HT1080 (cell line): ENCODE measurements at regions not wholly inside any gene's neighbourhood (a gene's known extent, or its start where the extent isn't known, plus 50 kb on each side); places are given as distances from the start of the nearest gene placed in this dataset.

Experiments
- DNase-seq: peaks from one replicate; pipeline ENCODE4 v3.0.0-alpha.2; 2015; ENCODE audit warnings: low read depth

DNA sequence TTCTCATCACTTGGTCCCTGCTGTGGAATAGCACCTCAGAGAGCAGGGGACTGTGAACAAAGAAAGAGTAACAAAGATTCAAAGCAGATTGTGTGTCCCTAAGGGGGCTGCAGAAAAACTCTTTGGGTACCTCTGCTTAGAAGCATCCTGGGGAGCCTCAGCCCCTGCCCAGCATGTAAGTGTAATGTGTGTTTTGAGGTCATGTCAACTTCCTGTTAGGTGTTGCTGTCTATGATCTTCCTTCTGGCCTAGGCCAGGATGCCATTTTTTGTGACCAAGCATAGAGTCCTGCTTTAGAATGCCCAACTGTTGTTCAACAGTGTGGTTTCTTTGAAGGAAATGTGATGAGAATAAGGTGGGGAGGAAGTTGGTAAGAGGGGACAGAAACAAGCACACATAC, 77.1 kb upstream of the BCL6 start:
- DNase-seq: no peak

DNA sequence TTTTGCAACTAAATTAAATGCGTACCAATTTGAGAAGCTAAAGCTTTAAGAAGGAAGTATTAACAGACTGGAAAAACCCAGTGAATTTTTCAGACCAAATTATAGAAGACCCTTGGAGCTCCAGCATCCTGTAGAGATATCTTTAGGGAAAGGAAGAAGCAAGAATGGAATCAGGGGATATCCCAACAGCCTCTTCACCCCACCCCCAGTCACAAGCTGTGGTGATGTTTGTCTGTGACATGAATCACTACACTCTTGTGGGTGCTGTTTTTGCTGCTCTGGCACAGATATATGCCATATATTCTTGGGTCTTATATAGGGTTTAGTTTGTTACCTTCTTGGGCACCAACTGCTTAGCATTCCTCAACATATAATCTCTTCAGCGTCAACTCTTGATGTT, 78.5 kb upstream of the BCL6 start:
- DNase-seq: no peak

DNA sequence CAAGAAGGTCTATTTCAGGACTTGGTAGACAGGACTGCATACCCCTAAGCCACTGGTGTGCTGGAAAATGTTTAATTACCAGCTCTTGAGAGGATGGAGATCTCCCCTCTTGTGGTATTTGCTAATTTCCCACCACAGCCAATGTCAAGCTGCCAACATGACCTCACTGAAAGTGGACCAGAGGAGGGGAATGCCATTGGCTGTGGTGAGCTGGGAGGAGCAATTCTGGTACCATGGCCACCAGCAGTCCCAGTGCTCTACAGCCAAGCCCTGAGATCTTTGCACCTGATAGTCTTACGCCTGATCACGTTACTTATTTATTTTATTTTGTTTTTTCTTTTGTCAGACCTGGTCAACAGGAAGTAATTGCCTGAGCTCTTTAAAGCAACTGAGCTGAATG, 82.5 kb upstream of the BCL6 start:
- DNase-seq: no peak

DNA sequence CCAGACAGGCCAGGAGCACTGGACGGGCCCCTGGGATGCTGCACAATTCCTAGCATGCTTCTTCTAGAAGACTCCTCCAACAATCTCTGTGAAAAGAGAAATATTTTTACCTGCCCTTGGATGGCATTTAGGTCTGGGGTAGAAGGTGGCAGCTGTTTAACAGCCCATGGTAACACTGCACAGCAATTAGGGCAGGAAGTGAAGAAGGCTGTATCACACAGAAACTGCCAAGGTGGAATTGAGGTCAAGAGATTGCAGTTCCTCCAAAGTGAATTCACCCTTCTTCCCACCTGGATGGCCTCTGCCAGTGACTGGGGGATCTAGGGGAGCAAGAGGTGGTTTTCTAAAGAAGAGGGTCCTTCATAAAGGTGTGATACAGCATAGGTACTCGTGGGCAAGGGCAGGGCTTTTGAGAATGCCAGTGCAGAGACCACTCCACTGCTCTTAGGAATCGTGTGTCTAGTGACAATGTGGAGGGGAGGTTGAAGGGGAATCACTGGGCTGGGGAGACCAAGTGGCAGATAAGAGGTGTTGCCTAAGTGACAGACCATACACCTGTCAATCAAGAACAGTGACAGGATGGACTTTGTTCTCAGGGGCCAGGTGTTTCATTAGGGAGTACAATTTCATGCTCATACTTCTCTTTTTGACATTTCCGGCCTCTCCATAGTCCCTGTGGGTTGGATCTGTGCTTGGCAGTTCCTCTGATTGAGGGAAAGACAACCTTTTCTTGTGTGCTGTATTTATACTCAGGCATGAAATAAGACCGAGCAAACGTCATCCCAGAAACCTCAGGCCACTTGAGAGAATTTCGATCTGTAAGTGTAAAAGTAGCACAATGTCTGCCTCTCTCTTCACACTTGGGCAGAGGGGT, 83.5 kb upstream of the BCL6 start:
- no peak for DNase-seq

DNA sequence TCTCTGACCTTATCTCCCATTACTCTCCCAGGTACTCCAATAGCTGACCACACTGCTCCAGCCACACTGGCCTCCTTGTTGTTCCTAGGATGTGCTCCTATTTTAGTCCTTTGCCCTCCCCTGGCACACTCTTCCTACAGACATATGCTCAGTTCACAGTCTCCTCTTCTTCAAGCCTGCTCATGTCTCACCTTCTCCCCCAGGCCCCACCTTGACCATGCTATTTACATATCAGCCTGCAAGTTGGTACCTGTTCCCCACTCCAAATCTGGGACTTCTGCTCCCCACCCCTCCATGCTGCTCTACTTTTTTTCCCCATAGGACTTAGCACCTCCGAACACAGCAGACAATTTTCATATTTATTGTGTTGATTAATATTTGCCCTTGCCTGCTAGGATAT, 84.9 kb upstream of the BCL6 start:
- DNase-seq: no peak

DNA sequence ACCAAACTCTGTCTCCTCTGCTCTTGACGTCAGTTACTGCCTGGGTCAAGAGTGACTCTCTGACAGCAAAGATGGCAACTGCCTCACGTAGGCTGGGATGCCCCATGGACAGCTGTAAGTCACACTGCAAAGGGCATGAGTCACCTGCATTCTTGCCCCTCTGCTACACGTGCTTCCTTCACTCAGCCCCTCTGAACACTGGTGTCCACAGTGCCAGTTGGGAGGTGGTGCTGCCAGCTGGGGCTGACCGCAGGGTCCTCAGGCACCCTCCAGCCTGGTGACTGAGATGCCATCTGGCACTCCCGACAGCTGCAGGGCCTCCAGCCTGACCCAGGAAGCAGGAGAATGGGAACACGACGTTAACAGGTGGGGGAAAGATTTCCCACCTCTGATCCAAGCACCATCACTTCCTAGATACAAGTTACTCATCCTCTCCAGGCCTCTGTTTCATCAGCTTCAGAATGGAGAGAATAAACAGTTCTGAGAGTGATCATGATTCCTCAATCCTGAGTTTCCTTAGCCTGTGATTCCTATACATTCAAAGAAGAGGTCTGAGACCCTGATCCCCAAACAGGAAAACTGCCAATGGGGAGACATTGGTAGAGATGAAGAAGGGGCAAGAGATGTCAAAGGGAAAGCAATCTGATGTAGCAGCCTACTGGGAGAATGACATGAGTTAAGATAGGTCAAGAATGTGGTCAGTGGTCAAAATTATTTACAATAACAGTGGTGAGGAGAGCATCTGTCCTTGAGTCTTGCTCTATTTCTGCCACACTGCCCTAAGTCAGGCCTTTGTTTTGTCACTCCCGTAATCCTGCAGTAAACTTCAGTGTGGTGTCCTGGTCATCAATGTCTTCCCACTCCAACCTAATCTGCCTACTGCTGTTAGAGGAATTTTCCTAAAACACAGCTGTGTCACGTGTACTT, 86.1 kb upstream of the BCL6 start:
- DNase-seq: peak; percentile 66

DNA sequence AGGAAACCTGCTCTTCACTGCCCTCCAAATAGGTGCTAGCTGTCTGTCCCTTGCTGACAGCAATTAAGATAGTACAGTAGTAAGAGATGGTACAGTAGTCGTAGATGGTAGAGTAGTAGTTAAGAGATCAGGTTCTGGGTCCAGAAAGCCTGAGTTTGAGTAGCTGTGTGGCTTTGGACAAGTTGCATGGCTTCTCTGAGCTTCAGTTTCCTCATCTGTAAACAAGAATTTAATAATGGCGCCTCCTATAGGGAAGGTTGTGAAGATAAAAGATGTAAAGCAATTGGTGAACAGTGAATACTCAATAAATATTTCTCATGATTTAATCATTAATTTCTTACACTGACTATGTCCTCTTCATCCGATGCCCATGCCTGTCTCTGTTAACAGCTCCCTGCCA, 86.9 kb upstream of the BCL6 start:
- DNase-seq: no peak

DNA sequence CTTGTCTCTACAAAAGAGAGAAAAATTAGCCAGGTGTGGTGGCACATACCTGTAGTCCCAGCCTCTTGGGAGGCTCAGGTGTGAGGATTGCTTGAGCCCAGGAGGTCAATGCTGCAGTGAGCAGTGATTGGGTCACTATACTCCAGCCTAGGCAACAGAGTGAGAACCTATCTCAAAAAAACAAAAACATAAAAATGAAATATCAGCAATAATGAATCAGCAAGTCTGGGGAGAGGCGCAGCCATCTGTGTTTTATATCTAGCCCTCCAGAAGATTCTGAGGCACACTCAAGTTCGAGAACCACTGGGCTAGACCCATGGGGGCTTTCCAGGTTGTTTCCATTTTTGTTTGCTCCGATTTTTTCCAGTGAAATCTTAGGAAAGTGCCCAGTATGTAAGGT, 88.1 kb upstream of the BCL6 start:
- DNase-seq: no peak

DNA sequence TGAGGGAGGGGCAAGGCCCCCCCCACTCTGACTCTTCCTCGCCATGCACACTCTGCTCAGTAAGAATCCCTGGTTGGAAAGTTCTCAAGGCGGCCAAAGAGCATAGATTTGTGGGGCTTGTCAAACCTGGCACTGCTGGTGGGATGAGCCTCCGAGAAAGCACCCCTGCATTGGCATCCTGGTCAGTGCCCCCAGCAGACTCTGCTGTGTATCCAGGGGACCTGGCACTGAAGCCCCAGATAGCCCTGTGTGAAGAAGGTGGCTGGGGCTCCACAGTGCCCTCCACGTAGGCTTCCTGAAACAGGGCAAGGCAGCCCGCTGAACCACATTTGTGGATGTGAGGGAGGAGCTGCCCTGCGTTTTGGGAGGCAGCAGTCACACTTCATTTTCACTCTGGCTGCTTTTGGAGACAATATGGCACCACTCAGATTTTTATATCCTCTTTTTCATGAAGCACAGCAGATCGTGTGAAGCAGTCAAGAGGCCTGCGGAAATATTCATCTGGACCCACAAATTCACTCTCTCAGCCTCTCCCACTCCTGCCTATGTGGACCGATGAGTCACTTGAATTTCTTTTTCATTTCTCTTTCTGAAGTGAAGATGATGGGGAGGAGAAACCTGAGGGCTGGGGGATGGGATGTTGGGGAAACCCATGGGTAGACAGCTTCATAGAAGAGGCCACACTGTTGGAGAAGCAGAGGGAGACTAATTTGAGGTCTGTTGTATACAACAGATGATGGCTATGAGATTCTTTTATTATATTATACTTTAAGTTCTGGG, 88.7 kb upstream of the BCL6 start:
- no peak for DNase-seq

DNA sequence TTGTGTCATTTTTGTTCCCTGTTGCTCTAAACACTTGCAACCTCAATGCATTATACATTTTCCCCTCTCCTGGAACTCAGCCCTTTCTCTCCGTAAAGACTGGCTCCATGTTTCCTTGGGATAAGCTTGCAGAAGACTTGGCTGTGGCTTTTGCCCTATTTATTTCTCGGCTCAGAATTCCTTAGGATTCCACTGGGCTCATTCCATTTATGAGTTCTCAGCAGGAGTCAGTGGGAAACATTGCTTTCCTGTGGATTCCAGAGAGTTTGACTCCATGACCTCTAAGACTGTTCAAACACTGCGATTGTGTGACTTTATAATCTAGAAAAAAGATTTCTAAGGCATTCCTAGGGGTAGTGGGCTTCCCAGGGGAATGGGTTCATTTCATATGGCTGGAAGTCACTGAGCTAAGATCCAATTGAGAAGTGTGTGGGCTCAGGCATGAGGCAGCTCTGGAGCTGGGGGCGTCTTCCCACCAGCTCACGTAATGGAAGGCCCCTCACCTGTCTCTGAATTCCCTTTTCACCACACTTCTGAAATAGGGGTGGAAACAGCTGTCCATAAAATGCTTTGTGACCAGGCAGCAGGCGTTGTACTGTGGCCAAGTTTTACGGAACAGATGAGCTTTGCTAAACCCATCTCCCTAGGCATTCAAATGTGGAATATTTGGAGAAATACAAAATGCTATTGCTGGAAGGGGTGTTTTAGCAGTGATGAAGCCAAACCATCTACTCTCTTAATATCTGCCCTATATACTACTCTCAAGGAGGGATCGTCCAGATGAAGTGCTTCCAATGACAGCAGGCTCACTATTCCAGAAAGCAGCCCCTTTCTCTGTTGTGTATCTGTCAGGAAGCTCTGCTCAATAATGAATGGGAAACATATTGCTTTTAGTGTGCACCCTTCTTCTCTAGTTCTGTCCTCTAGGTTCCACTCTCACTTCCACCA, 91.8 kb upstream of the BCL6 start:
- DNase-seq: no peak

DNA sequence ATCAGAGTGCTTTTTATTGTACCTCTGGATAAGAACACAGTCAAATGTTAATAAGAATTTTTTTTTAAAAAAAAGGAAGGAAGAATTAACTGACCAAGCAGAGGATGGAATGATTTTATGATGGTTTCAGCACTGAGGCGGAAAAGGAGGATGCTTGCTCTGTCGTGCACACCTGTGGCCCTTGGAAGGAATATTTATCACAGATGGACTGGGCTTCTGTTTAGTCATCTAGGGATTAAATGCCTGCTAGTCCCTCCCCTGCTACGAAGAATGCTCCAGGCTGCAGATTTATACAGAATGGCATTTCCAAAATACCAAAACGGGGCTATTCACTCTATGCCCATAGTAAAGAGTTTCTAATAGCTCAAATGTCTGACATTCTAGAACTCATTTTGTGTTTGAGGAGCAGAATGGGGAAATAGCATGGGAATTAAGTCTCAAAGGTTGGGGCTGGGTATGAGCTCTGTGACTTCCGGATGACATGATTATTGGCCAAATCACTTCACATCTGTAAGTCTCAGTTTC, 92.8 kb upstream of the BCL6 start:
- DNase-seq: no peak

DNA sequence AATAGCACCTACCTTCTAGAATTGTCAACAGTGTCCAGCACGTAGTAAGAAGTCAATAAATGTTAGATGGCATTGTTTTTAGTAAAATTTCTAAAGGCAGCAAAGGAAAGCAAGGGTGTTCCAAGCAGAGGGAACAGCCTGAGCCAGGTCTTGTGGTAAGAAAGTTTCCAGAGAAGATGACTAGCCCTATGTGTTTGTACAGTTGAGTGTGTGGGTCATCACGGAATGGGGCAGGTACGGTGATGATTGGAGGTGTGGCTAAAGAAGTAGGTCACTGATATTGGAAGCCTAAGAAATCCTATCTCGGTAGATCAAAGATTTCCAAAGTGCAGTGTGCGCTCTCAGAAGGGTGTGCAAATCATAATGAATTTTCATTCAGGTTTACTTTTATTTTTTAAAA, 94.2 kb upstream of the BCL6 start:
- DNase-seq: no peak

DNA sequence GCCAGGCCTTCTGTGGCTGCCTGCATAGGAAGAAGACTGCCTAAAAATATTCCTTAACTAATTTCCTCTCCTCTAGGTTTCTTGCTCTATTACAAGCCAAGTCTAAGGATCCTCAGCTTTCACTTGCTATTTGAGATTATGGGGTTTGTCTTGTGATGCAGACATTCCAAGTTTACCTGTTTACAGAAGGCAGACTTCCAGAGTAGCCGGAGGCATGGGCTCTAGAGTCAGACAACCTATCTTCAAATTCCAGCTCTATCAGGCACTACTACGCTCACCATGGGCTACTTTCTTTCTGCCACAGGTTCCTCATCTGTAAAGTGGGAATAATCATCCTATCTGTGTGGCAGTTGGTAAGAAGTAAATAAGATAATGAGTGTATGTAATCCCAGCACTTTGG, 95.6 kb upstream of the BCL6 start:
- no peak for DNase-seq

DNA sequence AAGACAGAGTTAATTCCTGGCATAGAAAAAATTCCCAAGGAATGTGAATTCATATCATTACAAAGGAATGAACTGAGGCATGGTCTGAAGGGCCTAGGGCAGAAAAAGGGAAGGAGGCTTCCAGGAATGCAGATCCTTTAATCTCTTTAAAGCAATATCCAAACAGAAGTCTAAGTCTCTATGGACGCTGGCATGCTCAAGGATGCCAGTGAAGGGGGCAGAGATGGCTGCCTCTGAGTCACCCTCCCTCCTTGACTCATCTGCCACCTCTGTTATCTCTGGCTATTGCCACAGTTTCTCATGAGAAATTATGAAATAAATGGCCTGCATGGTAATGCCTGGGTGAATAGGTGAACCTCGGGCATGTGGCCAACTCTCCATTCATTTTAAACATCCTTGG, 96.3 kb upstream of the BCL6 start:
- DNase-seq: peak; percentile 71

DNA sequence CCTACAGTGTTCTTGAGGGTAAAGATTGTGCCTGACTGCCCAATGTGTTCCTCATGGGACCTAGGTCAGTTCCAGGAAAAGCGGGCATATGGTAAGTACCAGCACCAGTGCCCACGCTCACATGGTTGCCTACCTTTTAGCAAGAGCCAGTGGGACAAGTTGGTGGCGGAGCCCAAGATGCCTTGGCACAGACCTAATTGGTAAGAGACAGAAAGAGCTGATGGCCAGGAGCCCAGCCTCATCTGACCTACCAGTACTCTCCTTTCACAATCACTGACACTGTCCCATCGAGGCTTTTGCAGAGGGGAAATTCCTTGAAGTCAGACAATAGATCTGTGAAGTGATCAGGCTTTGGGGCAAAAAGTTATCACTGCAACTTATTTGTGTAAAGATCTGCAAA, 98.4 kb upstream of the BCL6 start:
- no peak for DNase-seq

DNA sequence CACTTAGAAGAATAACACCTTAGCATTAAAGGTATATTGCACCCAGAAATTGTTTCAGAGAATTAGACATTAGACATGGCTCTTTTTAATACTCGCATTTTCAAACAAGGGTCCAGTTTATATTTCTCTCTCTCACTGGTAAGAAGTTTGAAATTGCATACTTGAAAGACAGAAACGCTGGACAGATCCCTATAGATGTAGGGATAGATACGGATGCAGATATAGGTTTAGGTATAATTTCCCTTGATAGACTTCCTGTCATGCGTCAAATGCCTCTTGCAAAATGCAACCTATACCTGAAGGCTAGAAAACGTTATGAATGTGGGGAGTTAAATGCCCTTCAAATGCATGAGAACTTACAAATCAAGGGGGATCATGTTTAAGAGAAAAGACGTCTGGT, 99.4 kb upstream of the BCL6 start:
- DNase-seq: no peak

DNA sequence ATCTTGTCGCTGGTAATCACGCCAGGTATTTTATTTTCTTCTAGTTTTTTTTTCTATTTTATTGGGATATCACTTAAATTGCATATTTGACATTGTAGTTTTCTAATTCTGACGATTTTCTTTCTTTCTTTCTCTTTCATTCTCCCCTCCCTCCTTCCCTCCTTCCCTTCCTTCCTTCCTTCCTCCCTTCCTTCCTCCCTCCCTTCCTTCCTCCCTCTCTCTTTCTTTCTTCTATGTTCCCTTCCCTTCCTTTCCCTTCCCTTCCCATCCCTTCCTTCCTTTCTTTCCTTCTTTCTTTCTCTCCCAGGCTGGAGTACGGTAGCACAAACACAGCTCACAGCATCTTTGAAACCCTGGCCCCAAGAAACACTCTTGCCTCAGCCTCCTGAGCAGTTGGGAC, 100.6 kb upstream of the BCL6 start:
- no peak for DNase-seq

DNA sequence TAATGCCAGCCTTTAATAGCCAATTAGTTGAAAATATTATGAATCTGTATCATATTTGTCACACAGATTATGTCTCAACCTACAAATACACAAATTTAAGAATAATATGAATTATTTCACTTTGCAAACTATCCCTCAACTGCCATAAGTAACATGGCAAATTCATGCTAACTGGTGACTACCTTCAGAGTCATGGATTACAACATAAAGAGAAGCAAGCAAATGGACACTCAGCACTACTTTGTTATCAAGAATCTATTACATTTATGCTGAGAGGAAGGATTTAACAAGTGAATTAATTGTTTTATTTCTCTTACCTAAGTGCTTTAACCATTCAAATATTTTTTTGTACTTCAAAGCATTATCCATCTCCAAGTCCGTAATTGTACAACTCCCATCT, 103.1 kb upstream of the BCL6 start:
- no peak for DNase-seq

DNA sequence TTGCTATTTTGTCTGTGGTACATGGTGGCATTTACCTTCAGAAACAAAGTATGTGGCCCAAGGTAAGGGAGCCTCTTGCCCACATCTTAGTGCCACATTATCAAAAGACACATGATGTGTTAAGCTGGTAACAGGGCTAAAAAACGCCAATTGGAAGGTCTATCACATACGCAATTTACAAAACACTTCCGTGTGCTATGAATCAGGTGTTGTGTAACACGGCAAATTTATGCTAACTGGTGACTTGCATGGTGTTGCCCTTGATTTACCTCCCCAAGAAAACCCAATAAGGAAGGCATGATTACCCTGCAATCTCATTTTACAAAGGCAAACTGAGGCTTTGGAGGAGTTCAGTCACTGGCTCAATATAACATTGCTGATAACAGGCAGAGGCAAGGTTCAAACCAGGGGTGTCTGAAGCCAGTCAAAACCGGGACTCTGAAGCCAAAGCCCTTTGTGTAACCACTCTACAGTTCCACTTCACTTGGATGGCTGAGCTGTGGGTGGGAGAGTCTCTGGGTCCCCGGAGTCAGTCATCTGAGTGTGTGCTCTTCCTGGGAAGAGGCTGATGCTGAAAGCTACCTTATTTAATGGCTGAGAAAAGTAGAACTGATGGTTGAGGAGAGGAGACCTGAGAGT, 103.9 kb upstream of the BCL6 start:
- DNase-seq: no peak
